ENCODE measurements at regions not wholly inside any gene's neighbourhood (a gene's known extent, or its start where the extent isn't known, plus 50 kb on each side); places are given as distances from the start of the nearest gene placed in this dataset.

DNA sequence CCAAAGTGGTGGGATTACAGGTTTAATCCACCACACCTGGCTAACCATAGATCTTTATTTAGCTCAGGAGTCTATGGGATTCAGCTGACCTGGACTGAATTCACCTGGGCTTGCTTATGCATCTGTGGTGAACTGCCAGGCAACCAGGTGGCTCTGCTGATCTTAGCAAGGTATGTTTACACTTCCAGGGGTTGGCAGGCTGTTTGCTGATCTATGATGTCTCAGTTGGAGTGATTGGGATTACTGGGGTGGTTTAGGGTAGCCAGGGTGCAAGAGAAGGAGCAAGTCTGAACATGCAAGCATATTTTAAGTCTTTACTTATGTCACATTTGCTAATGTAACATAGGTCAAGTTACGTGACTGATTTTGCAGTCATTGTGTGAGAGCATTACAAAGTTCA lies 63.6 kb upstream of the JAK2 start:
- TF ChIP-seq, protein P1, sequence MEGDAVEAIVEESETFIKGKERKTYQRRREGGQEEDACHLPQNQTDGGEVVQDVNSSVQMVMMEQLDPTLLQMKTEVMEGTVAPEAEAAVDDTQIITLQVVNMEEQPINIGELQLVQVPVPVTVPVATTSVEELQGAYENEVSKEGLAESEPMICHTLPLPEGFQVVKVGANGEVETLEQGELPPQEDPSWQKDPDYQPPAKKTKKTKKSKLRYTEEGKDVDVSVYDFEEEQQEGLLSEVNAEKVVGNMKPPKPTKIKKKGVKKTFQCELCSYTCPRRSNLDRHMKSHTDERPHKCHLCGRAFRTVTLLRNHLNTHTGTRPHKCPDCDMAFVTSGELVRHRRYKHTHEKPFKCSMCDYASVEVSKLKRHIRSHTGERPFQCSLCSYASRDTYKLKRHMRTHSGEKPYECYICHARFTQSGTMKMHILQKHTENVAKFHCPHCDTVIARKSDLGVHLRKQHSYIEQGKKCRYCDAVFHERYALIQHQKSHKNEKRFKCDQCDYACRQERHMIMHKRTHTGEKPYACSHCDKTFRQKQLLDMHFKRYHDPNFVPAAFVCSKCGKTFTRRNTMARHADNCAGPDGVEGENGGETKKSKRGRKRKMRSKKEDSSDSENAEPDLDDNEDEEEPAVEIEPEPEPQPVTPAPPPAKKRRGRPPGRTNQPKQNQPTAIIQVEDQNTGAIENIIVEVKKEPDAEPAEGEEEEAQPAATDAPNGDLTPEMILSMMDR (IDR thresholded peaks at IDR 0.05; ENCODE audit: borderline replicate concordance, insufficient read depth, low read depth, low read length): no peak

GRCh38 chr9:4922101-4922500 lies 63.0 kb upstream of the JAK2 start:
- TF ChIP-seq, protein P1 (IDR thresholded peaks at IDR 0.05; ENCODE audit: borderline replicate concordance, insufficient read depth, low read depth, low read length): no peak
- H3K4me3 ChIP-seq (ENCODE audit: low read depth, low read length): no peak overlapping the region

More for the DNA sequence above, 63.6 kb upstream of the JAK2 start:
- no peak overlapping the region for H3K4me3 ChIP-seq (ENCODE audit: low read depth, low read length)

DNA sequence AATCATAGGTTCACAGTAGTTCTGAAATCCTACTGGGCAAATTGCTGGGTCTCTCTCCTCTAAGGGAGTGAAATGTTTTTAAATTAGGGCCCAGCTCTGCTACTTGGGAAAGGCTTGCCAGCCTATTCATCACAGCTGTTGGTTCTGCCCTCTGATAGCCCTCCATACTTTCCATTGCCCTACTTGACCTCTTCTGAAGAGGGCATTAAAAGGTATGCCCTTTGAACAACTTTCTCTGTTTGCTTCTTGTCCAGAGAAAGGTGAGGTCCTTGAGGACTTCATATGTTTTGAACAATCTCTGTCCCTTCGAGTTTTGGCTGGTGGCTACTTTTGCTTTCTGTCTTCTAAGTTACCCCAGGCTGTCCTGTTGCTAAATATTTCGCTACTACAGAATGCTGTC lies 62.3 kb upstream of the JAK2 start:
- TF ChIP-seq, protein P1 (IDR thresholded peaks at IDR 0.05; ENCODE audit: borderline replicate concordance, insufficient read depth, low read depth, low read length): no peak
- H3K4me3 ChIP-seq (ENCODE audit: low read depth, low read length): no peak overlapping the region

DNA sequence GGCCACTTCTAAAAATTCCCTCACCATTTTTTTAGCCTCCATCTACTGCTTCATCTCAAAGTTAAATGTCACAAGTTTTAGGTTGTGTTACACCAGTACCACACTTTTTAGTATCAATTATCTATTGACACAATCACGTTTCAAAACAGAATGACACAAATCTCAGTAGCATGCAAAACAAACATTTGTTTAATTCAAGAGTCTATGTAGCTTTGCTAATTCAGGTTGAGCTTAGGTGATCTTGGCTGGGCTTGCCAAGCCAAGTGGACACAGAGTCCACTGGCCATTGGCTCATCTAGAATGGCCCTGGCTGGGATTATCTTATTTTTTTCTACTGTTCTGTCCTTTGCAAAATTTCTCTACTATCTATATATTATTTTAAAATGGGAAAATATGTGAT lies 61.9 kb upstream of the JAK2 start:
- TF ChIP-seq, protein P1 (IDR thresholded peaks at IDR 0.05; ENCODE audit: borderline replicate concordance, insufficient read depth, low read depth, low read length): no peak
- H3K4me3 ChIP-seq (ENCODE audit: low read depth, low read length): no peak overlapping the region

DNA sequence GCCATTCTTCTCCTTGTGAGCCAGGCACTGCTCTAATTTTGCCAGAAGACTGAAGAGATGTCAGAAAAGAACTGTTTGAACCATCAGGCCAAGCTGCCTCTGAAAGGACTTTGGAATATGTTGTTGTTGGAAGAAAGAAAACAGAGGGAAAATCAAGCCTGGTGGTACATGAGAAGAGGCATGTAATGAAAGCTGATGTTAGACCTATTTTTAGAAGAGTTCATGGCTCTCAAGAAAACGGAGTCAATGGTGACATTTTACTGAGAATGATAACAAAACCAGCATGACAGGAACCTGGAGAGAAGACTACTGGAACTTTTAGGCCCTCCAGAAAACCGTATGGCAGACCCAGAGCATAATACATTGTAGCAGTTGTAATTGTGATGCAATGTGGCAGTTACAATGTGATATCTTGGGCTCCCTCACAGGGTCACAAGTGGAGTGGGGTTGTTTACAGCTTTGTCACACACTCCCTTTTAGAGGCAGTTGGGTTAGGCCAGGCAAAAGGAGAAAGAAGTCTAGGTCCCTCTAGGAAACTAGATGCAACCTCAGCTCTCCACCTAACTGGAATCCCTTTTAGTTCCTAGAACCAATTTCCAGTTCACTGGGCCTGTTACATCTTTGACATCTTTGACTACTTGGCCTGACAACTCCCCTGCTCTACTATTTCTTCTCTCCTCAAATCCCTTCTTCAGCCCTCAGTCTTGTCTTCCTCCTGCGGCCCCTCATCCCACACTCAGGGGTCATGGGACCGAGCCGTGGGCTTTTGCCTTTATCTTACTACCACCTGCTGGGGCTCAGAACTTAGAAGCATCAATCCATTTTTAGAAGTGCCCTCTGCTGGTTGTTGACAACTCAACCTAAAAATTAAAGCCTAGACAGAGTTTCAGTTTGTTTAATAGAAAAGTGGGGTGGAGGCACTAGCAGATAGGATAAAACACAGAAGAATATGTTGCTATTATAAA lies 61.2 kb upstream of the JAK2 start:
- H3K4me3 ChIP-seq (ENCODE audit: low read depth, low read length): no peak overlapping the region
- TF ChIP-seq, protein P1 (IDR thresholded peaks at IDR 0.05; ENCODE audit: borderline replicate concordance, insufficient read depth, low read depth, low read length): peak; percentile 41; the same call in 1 of the 2 replicates

- TF ChIP-seq, protein P1 (IDR thresholded peaks at IDR 0.05; ENCODE audit: borderline replicate concordance, insufficient read depth, low read depth, low read length): no peak
- H3K4me3 ChIP-seq (ENCODE audit: low read depth, low read length): no peak overlapping the region
These were observed 58.8 kb upstream of the JAK2 start for GRCh38 chr9:4926239-4926638.

DNA sequence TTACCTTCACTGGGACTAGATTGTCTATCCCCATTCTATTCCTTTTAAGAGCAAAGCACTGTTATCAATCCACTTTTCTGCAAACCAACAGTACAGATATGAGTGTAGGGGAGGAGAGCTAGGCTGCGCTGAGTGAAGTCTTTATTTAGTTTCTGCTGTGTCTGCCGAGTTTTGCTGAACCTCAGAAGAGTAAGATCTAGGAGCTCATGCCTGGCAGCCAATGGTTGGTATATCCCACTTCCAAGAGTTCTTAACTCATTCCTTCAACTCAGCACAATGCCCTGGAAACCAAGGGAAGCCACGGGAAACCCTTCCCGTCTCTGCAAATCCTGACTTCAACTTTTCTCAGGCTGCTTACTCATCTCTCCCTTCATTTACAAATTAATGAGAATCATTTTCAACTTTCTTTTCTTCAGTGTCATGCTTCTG lies 58.0 kb upstream of the JAK2 start:
- no peak overlapping the region for H3K4me3 ChIP-seq (ENCODE audit: low read depth, low read length)
- TF ChIP-seq, protein P1 (IDR thresholded peaks at IDR 0.05; ENCODE audit: borderline replicate concordance, insufficient read depth, low read depth, low read length): no peak

All from GM12875 (cell line).